GM18868 (cell line): ENCODE measurements at regions not wholly inside any gene's neighbourhood (a gene's known extent, or its start where the extent isn't known, plus 50 kb on each side); places are given as distances from the start of the nearest gene placed in this dataset.

Source experiments
- ATAC-seq: cut with Tn5 transposase; IDR thresholded peaks from one replicate; pipeline ENCODE4 v1.9.1; 2021; ENCODE audit warnings: mild to moderate bottlenecking, moderate library complexity; ENCODE audit not compliant: unreplicated experiment

DNA sequence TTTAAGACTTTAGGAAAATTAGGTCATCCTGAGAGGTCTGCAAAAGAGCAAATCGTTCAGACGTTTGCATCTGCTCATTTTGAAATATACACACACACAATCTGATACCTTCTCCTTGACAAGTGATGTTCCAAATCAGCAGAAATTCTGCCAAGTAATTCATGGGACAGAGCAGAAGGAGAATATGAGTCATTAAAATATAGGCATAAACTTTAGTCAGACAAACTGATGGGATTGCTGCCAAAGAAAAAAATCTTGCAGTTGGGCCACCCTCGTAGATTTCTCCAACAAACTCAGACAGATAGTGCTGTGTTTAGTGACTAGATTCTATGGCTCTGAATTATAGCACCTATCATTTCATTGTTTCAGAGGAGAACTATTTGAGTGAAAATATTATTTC is 336.3 kb downstream of the NYAP2 start:
- ATAC-seq = no peak

- no peak for ATAC-seq
Measured at GRCh38 chr2:225725726-225726125, 326.2 kb downstream of the NYAP2 start.
